ENCODE measurements at regions not wholly inside any gene's neighbourhood (a gene's known extent, or its start where the extent isn't known, plus 50 kb on each side); places are given as distances from the start of the nearest gene placed in this dataset.
A peak's percentile ranks its signal among the peaks of the same experiment; 100 is the strongest.
"Not testable (repeated sequence)": the region's sequence is repeated elsewhere in the genome, so short reads cannot be mapped to it uniquely, and the experiment has no call there.

- Histone ChIP-seq H3K9me3 (replicated peaks; ENCODE audit: control insufficient read depth, low read depth, low read length) (no peaks in the 10 kb centered on the region), H3K27ac (ENCODE audit: low read length) (no peak overlapping the region), H3K4me1 (ENCODE audit: control insufficient read depth, insufficient read depth, low read length) (no peaks in the 10 kb centered on the region), H3K4me3 (ENCODE audit: low read length) (no peak overlapping the region), H3K36me3 (ENCODE audit: control insufficient read depth, insufficient read depth, low read length) (no peaks in the 10 kb centered on the region), H3K27me3 (ENCODE audit: control insufficient read depth, insufficient read depth, low read length) (peaks cover 2% of the 10 kb centered on the region)
- DNase-seq = no peak
These were observed 1301.8 kb upstream of the DIAPH2 start for GRCh38 chrX:95382799-95383198.

- no peaks in the 10 kb centered on the region for H3K36me3 ChIP-seq (ENCODE audit: control insufficient read depth, insufficient read depth, low read length)
- WGBS (ENCODE audit: insufficient coverage) = no CpG with 5 or more reads among the region's 2 CpGs
- DNase-seq = no peak
- H3K4me3 ChIP-seq (ENCODE audit: low read length) = no peak overlapping the region
- no peaks in the 10 kb centered on the region for H3K9me3 ChIP-seq (replicated peaks; ENCODE audit: control insufficient read depth, low read depth, low read length)
- H3K4me1 ChIP-seq (ENCODE audit: control insufficient read depth, insufficient read depth, low read length) = no peaks in the 10 kb centered on the region
- H3K27ac ChIP-seq (ENCODE audit: low read length) = no peak overlapping the region
- peaks cover 2% of the 10 kb centered on the region for H3K27me3 ChIP-seq (ENCODE audit: control insufficient read depth, insufficient read depth, low read length)
These were observed 1300.9 kb upstream of the DIAPH2 start for GRCh38 chrX:95383778-95384177.

- H3K36me3 ChIP-seq (ENCODE audit: control insufficient read depth, insufficient read depth, low read length) = no peaks in the 10 kb centered on the region
- H3K27ac ChIP-seq (ENCODE audit: low read length) = no peak overlapping the region
- H3K4me3 ChIP-seq (ENCODE audit: low read length) = no peak overlapping the region
- WGBS (ENCODE audit: insufficient coverage) = no CpG with 5 or more reads among the region's 2 CpGs
- no peaks in the 10 kb centered on the region for H3K4me1 ChIP-seq (ENCODE audit: control insufficient read depth, insufficient read depth, low read length)
- H3K9me3 ChIP-seq (replicated peaks; ENCODE audit: control insufficient read depth, low read depth, low read length) = no peaks in the 10 kb centered on the region
- peaks cover 4% of the 10 kb centered on the region for H3K27me3 ChIP-seq (ENCODE audit: control insufficient read depth, insufficient read depth, low read length)
- DNase-seq = peak; percentile 4
These were observed 1257.3 kb upstream of the DIAPH2 start for GRCh38 chrX:95427389-95427788.

- H3K36me3 ChIP-seq (ENCODE audit: control insufficient read depth, insufficient read depth, low read length) = no peaks in the 10 kb centered on the region
- no peak for DNase-seq
- H3K4me1 ChIP-seq (ENCODE audit: control insufficient read depth, insufficient read depth, low read length) = no peaks in the 10 kb centered on the region
- no peaks in the 10 kb centered on the region for H3K9me3 ChIP-seq (replicated peaks; ENCODE audit: control insufficient read depth, low read depth, low read length)
- no peaks in the 10 kb centered on the region for H3K27me3 ChIP-seq (ENCODE audit: control insufficient read depth, insufficient read depth, low read length)
- H3K4me3 ChIP-seq (ENCODE audit: low read length) = no peak overlapping the region
- H3K27ac ChIP-seq (ENCODE audit: low read length) = no peak overlapping the region
These were observed 1249.4 kb upstream of the DIAPH2 start for GRCh38 chrX:95435198-95435597.

- Histone ChIP-seq H3K27ac (ENCODE audit: low read length) (no peak overlapping the region), H3K36me3 (ENCODE audit: control insufficient read depth, insufficient read depth, low read length) (no peaks in the 10 kb centered on the region), H3K9me3 (replicated peaks; ENCODE audit: control insufficient read depth, low read depth, low read length) (peaks cover under 1% of the 10 kb centered on the region), H3K4me1 (ENCODE audit: control insufficient read depth, insufficient read depth, low read length) (no peaks in the 10 kb centered on the region), H3K27me3 (ENCODE audit: control insufficient read depth, insufficient read depth, low read length) (no peaks in the 10 kb centered on the region), H3K4me3 (ENCODE audit: low read length) (no peak overlapping the region)
- peak; percentile 72 for DNase-seq
- no CpG with 5 or more reads among the region's 4 CpGs for WGBS (ENCODE audit: insufficient coverage)
These were observed 1242.8 kb upstream of the DIAPH2 start for GRCh38 chrX:95441836-95442235.

- DNase-seq = no peak
- Histone ChIP-seq H3K4me1 (ENCODE audit: control insufficient read depth, insufficient read depth, low read length) (no peaks in the 10 kb centered on the region), H3K36me3 (ENCODE audit: control insufficient read depth, insufficient read depth, low read length) (no peaks in the 10 kb centered on the region), H3K27ac (ENCODE audit: low read length) (no peak overlapping the region), H3K9me3 (replicated peaks; ENCODE audit: control insufficient read depth, low read depth, low read length) (no peaks in the 10 kb centered on the region), H3K27me3 (ENCODE audit: control insufficient read depth, insufficient read depth, low read length) (no peaks in the 10 kb centered on the region), H3K4me3 (ENCODE audit: low read length) (no peak overlapping the region)
- 63% methylated on average over 1 of the region's 1 CpG for WGBS (ENCODE audit: insufficient coverage)
These were observed 1199.9 kb upstream of the DIAPH2 start for GRCh38 chrX:95484781-95485180.

GRCh38 chrX:95505721-95506120 is 1178.9 kb upstream of the DIAPH2 start:
- DNase-seq = no peak
- H3K9me3 ChIP-seq (replicated peaks; ENCODE audit: control insufficient read depth, low read depth, low read length) = no peaks in the 10 kb centered on the region
- H3K27ac ChIP-seq (ENCODE audit: low read length) = no peak overlapping the region
- H3K36me3 ChIP-seq (ENCODE audit: control insufficient read depth, insufficient read depth, low read length) = no peaks in the 10 kb centered on the region
- H3K4me3 ChIP-seq (ENCODE audit: low read length) = no peak overlapping the region
- peaks cover 2% of the 10 kb centered on the region for H3K27me3 ChIP-seq (ENCODE audit: control insufficient read depth, insufficient read depth, low read length)
- H3K4me1 ChIP-seq (ENCODE audit: control insufficient read depth, insufficient read depth, low read length) = no peaks in the 10 kb centered on the region

- Histone ChIP-seq H3K9me3 (replicated peaks; ENCODE audit: control insufficient read depth, low read depth, low read length) (no peaks in the 10 kb centered on the region), H3K4me3 (ENCODE audit: low read length) (no peak overlapping the region), H3K4me1 (ENCODE audit: control insufficient read depth, insufficient read depth, low read length) (no peaks in the 10 kb centered on the region), H3K27ac (ENCODE audit: low read length) (no peak overlapping the region), H3K27me3 (ENCODE audit: control insufficient read depth, insufficient read depth, low read length) (no peaks in the 10 kb centered on the region), H3K36me3 (ENCODE audit: control insufficient read depth, insufficient read depth, low read length) (no peaks in the 10 kb centered on the region)
- DNase-seq = no peak
- no CpG with 5 or more reads among the region's 2 CpGs for WGBS (ENCODE audit: insufficient coverage)
These were observed 1175.2 kb upstream of the DIAPH2 start for GRCh38 chrX:95509474-95509873.

- not testable (repeated sequence) for H3K4me3 ChIP-seq (ENCODE audit: low read length); DNase-seq; H3K9me3 ChIP-seq (replicated peaks; ENCODE audit: control insufficient read depth, low read depth, low read length); H3K27ac ChIP-seq (ENCODE audit: low read length); H3K4me1 ChIP-seq (ENCODE audit: control insufficient read depth, insufficient read depth, low read length); H3K36me3 ChIP-seq (ENCODE audit: control insufficient read depth, insufficient read depth, low read length); H3K27me3 ChIP-seq (ENCODE audit: control insufficient read depth, insufficient read depth, low read length)
- WGBS (ENCODE audit: insufficient coverage) = 40% methylated on average over 1 of the region's 5 CpGs
These were observed 1160.6 kb upstream of the DIAPH2 start for GRCh38 chrX:95524018-95524417.

- no peaks in the 10 kb centered on the region for H3K27me3 ChIP-seq (ENCODE audit: control insufficient read depth, insufficient read depth, low read length)
- WGBS (ENCODE audit: insufficient coverage) = no CpG with 5 or more reads among the region's 1 CpG
These were observed 1148.5 kb upstream of the DIAPH2 start for GRCh38 chrX:95536111-95536510.

GRCh38 chrX:95536661-95537060 is 1148.0 kb upstream of the DIAPH2 start:
- Histone ChIP-seq H3K27ac (ENCODE audit: low read length) (no peak overlapping the region), H3K4me1 (ENCODE audit: control insufficient read depth, insufficient read depth, low read length) (no peaks in the 10 kb centered on the region), H3K9me3 (replicated peaks; ENCODE audit: control insufficient read depth, low read depth, low read length) (no peaks in the 10 kb centered on the region), H3K36me3 (ENCODE audit: control insufficient read depth, insufficient read depth, low read length) (no peaks in the 10 kb centered on the region), H3K4me3 (ENCODE audit: low read length) (no peak overlapping the region), H3K27me3 (ENCODE audit: control insufficient read depth, insufficient read depth, low read length) (no peaks in the 10 kb centered on the region)
- no peak for DNase-seq

More at GRCh38 chrX:95536111-95536510, 1148.5 kb upstream of the DIAPH2 start:
- H3K36me3 ChIP-seq (ENCODE audit: control insufficient read depth, insufficient read depth, low read length) = no peaks in the 10 kb centered on the region
- H3K4me1 ChIP-seq (ENCODE audit: control insufficient read depth, insufficient read depth, low read length) = no peaks in the 10 kb centered on the region
- no peak for DNase-seq
- H3K4me3 ChIP-seq (ENCODE audit: low read length) = no peak overlapping the region
- no peak overlapping the region for H3K27ac ChIP-seq (ENCODE audit: low read length)
- no peaks in the 10 kb centered on the region for H3K9me3 ChIP-seq (replicated peaks; ENCODE audit: control insufficient read depth, low read depth, low read length)

Measured in muscle of leg (tissue), 3 donors.